HEK293 (cell line): ENCODE measurements at regions not wholly inside any gene's neighbourhood (a gene's known extent, or its start where the extent isn't known, plus 50 kb on each side); places are given as distances from the start of the nearest gene placed in this dataset.
A peak's percentile ranks its signal among the peaks of the same experiment; 100 is the strongest.

Experiments
- BCL11A ChIP-seq: fragments of 450-650 bp; formaldehyde crosslinking; IDR thresholded peaks from 2 replicates; pipeline ENCODE4 v1.5.1; 2016; ENCODE audit warnings: low read depth, missing biosample characterization, missing genetic modification characterization
- HOXA7 ChIP-seq: sonication (generic); formaldehyde crosslinking; IDR thresholded peaks from 2 replicates; pipeline ENCODE4 v1.8.1; 2022; ENCODE audit warnings: missing genetic modification reagents, borderline replicate concordance
- IKZF3 ChIP-seq: fragments of 450-650 bp; IDR thresholded peaks from 2 replicates; pipeline ENCODE4 v1.5.0; 2018; ENCODE audit warnings: missing biosample characterization, mild to moderate bottlenecking, missing genetic modification characterization, moderate library complexity
- KLF7 ChIP-seq: fragments of 450-650 bp; formaldehyde crosslinking; IDR thresholded peaks from 2 replicates; pipeline ENCODE4 v1.5.1; 2016; ENCODE audit warnings: missing biosample characterization, missing genetic modification characterization, borderline replicate concordance
- OSR2 ChIP-seq: fragments of 450-650 bp; formaldehyde crosslinking; IDR thresholded peaks from 2 replicates; pipeline ENCODE4 v1.5.1; 2016; ENCODE audit warnings: missing biosample characterization, missing genetic modification characterization
- SETDB1 ChIP-seq: IDR thresholded peaks from one replicate; pipeline ENCODE4 v1.6.1; 2017; ENCODE audit warnings: mild to moderate bottlenecking, low read length, moderate library complexity, mixed read lengths; ENCODE audit not compliant: insufficient read length
- WT1 ChIP-seq: fragments of 450-650 bp; formaldehyde crosslinking; IDR thresholded peaks from 2 replicates; pipeline ENCODE4 v1.5.1; 2016; ENCODE audit warnings: missing biosample characterization, missing genetic modification characterization
- ZBTB48 ChIP-seq: fragments of 450-650 bp; formaldehyde crosslinking; IDR thresholded peaks from 2 replicates; pipeline ENCODE4 v1.5.1; 2016; ENCODE audit warnings: missing biosample characterization, missing genetic modification characterization
- ZFP3 ChIP-seq: fragments of 450-650 bp; formaldehyde crosslinking; IDR thresholded peaks from 2 replicates; pipeline ENCODE4 v1.5.1; 2016; ENCODE audit warnings: low read depth, missing biosample characterization, missing genetic modification characterization
- ZNF114 ChIP-seq: fragments of 450-650 bp; formaldehyde crosslinking; IDR thresholded peaks from 2 replicates; pipeline ENCODE4 v1.5.0; 2017; ENCODE audit warnings: missing biosample characterization, missing genetic modification characterization
- ZNF140 ChIP-seq: fragments of 450-650 bp; formaldehyde crosslinking; IDR thresholded peaks from 2 replicates; pipeline ENCODE4 v1.5.1; 2016; ENCODE audit warnings: missing biosample characterization, missing genetic modification characterization
- ZNF324 ChIP-seq: fragments of 450-650 bp; formaldehyde crosslinking; IDR thresholded peaks from 2 replicates; pipeline ENCODE4 v1.5.1; 2016; ENCODE audit warnings: missing biosample characterization, missing genetic modification characterization
- ZNF366 ChIP-seq: fragments of 450-650 bp; formaldehyde crosslinking; conservative IDR thresholded peaks from 2 replicates; pipeline ENCODE4 v1.5.1; 2016; ENCODE audit warnings: missing biosample characterization, missing genetic modification characterization
- ZNF473 ChIP-seq: fragments of 450-650 bp; formaldehyde crosslinking; IDR thresholded peaks from 2 replicates; pipeline ENCODE4 v1.5.1; 2017; ENCODE audit warnings: missing biosample characterization, missing genetic modification characterization
- ZNF530 ChIP-seq: fragments of 450-650 bp; formaldehyde crosslinking; IDR thresholded peaks from 2 replicates; pipeline ENCODE4 v1.5.1; 2016; ENCODE audit warnings: low read depth, missing biosample characterization, missing genetic modification characterization
- ZNF561 ChIP-seq: fragments of 450-650 bp; IDR thresholded peaks from 2 replicates; pipeline ENCODE4 v1.5.1; 2018; ENCODE audit warnings: missing biosample characterization, missing genetic modification characterization, borderline replicate concordance
- ZNF660 ChIP-seq: fragments of 450-650 bp; IDR thresholded peaks from 2 replicates; pipeline ENCODE4 v1.5.1; 2018; ENCODE audit warnings: missing biosample characterization, mild to moderate bottlenecking, missing genetic modification characterization
- ZNF76 ChIP-seq: fragments of 450-650 bp; formaldehyde crosslinking; IDR thresholded peaks from 2 replicates; pipeline ENCODE4; 2016; ENCODE audit warnings: low read depth, missing biosample characterization, missing genetic modification characterization, borderline replicate concordance
- ZNF777 ChIP-seq: fragments of 450-650 bp; formaldehyde crosslinking; IDR thresholded peaks from 2 replicates; pipeline ENCODE4 v1.5.1; 2017; ENCODE audit warnings: missing biosample characterization, missing genetic modification characterization, borderline replicate concordance
- ZXDB ChIP-seq: fragments of 450-650 bp; formaldehyde crosslinking; IDR thresholded peaks from 2 replicates; pipeline ENCODE4 v1.5.1; 2016; ENCODE audit warnings: missing biosample characterization, missing genetic modification characterization
- TF ChIP-seq, protein P1 (sequence below): fragments of 450-650 bp; formaldehyde crosslinking; IDR thresholded peaks from 2 replicates; pipeline ENCODE4 v1.5.1; 2017; ENCODE audit warnings: missing biosample characterization, missing genetic modification characterization
- TF ChIP-seq, protein P2 (sequence below): fragments of 450-650 bp; formaldehyde crosslinking; IDR thresholded peaks from 2 replicates; pipeline ENCODE4 v1.5.1; 2016; ENCODE audit warnings: missing biosample characterization, missing genetic modification characterization
- TF ChIP-seq, protein P3 (sequence below): fragments of 450-650 bp; formaldehyde crosslinking; IDR thresholded peaks from 2 replicates; pipeline ENCODE4; 2016; ENCODE audit warnings: missing biosample characterization, missing genetic modification characterization
- TF ChIP-seq, protein P4 (sequence below): fragments of 450-650 bp; formaldehyde crosslinking; IDR thresholded peaks from 2 replicates; pipeline ENCODE4 v1.5.1; 2016; ENCODE audit warnings: missing biosample characterization, missing genetic modification characterization
- TF ChIP-seq, protein P5 (sequence below): fragments of 450-650 bp; formaldehyde crosslinking; IDR thresholded peaks from 2 replicates; pipeline ENCODE4 v1.5.1; 2016; ENCODE audit warnings: missing biosample characterization, missing genetic modification characterization
- TF ChIP-seq, protein P6 (sequence below): fragments of 450-650 bp; formaldehyde crosslinking; IDR thresholded peaks from 2 replicates; pipeline ENCODE4 v1.5.1; 2016; ENCODE audit warnings: missing biosample characterization, missing genetic modification characterization
- TF ChIP-seq, protein P7 (sequence below): fragments of 450-650 bp; formaldehyde crosslinking; IDR thresholded peaks from 2 replicates; pipeline ENCODE4 v1.5.1; 2017; ENCODE audit warnings: missing biosample characterization, missing genetic modification characterization

DNA sequence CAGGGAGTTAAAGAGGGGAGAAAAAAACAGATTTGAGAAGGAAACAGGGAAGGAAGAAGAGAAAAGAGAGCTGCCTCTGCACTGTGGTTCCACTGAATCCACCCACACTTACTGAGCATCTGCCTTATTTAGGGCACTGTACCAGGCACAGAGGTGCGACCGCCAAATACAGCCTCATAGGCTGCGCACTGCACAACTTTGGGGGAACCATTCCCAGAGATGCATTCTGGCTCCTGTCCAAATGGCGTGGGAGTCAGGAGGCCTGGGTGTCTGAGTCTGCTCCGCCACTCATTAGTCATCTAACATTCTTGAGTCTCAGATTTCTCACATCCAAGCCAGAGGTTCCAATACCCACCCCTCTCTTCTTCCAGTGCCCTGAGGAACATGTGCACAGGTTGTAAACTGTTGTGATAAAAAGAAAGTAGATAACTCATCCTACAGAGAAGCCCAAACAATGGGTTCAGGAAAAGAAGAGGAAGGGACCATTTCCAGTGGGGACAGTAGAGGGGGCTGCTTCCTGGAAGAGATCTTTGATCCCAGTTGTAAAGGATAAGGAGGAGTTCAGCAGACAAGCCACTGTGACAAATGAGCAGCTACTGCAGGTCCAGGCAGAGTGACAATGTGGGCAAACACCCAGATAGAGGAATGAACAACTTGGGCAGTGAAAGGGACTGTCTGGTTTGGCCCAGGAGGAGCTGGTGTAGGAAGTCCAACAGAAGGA lies 254.6 kb downstream of the UACA start (continued):
- TF ChIP-seq, protein P1, sequence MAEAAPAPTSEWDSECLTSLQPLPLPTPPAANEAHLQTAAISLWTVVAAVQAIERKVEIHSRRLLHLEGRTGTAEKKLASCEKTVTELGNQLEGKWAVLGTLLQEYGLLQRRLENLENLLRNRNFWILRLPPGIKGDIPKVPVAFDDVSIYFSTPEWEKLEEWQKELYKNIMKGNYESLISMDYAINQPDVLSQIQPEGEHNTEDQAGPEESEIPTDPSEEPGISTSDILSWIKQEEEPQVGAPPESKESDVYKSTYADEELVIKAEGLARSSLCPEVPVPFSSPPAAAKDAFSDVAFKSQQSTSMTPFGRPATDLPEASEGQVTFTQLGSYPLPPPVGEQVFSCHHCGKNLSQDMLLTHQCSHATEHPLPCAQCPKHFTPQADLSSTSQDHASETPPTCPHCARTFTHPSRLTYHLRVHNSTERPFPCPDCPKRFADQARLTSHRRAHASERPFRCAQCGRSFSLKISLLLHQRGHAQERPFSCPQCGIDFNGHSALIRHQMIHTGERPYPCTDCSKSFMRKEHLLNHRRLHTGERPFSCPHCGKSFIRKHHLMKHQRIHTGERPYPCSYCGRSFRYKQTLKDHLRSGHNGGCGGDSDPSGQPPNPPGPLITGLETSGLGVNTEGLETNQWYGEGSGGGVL, result peak; percentile 83
- TF ChIP-seq SETDB1 (peak; percentile 35), WT1 (tag by site-specific recombination) (peak; percentile 78), ZNF76 (no peak), ZNF777 (tag by site-specific recombination) (no peak), ZNF366 (tag by site-specific recombination) (peak; percentile 62), KLF7 (no peak), ZNF473 (tag by site-specific recombination) (no peak), OSR2 (peak; percentile 50; the same call in 1 of the 2 replicates), ZNF561 (tag by site-specific recombination) (no peak), ZNF660 (tag by site-specific recombination) (peak; percentile 69; the same call in 1 of the 2 replicates), HOXA7 (no peak), ZNF114 (tag by site-specific recombination) (no peak), ZBTB48 (tag by site-specific recombination) (peak; percentile 53), ZFP3 (tag by site-specific recombination) (peak; percentile 40; the same call in 1 of the 2 replicates), IKZF3 (tag by site-specific recombination) (no peak), ZXDB (tag by site-specific recombination) (peak; percentile 73), ZNF530 (tag by site-specific recombination) (no peak), ZNF324 (tag by site-specific recombination) (peak; percentile 90), BCL11A (tag by site-specific recombination) (peak; percentile 76; the same call in 1 of the 2 replicates), ZNF140 (tag by site-specific recombination) (no peak)
- TF ChIP-seq, protein P2, sequence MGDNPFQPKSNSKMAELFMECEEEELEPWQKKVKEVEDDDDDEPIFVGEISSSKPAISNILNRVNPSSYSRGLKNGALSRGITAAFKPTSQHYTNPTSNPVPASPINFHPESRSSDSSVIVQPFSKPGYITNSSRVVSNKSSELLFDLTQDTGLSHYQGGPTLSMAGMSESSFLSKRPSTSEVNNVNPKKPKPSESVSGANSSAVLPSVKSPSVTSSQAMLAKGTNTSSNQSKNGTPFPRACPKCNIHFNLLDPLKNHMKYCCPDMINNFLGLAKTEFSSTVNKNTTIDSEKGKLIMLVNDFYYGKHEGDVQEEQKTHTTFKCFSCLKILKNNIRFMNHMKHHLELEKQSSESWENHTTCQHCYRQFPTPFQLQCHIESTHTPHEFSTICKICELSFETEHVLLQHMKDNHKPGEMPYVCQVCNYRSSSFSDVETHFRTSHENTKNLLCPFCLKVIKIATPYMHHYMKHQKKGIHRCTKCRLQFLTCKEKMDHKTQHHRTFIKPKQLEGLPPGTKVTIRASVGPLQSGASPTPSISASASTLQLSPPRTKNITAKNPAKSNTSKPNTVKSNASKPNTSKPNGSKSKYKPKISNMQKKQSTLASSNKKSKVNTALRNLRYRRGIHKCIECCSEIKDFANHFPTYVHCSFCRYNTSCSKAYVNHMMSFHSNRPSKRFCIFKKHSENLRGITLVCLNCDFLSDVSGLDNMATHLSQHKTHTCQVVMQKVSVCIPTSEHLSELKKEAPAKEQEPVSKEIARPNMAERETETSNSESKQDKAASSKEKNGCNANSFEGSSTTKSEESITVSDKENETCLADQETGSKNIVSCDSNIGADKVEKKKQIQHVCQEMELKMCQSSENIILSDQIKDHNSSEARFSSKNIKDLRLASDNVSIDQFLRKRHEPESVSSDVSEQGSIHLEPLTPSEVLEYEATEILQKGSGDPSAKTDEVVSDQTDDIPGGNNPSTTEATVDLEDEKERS (tag by site-specific recombination), result peak; percentile 93
- TF ChIP-seq, protein P3, sequence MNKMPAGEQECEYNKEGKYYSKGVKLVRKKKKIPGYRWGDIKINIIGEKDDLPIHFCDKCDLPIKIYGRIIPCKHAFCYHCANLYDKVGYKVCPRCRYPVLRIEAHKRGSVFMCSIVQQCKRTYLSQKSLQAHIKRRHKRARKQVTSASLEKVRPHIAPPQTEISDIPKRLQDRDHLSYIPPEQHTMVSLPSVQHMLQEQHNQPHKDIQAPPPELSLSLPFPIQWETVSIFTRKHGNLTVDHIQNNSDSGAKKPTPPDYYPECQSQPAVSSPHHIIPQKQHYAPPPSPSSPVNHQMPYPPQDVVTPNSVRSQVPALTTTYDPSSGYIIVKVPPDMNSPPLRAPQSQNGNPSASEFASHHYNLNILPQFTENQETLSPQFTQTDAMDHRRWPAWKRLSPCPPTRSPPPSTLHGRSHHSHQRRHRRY (tag by site-specific recombination), result no peak
- TF ChIP-seq, protein P4, sequence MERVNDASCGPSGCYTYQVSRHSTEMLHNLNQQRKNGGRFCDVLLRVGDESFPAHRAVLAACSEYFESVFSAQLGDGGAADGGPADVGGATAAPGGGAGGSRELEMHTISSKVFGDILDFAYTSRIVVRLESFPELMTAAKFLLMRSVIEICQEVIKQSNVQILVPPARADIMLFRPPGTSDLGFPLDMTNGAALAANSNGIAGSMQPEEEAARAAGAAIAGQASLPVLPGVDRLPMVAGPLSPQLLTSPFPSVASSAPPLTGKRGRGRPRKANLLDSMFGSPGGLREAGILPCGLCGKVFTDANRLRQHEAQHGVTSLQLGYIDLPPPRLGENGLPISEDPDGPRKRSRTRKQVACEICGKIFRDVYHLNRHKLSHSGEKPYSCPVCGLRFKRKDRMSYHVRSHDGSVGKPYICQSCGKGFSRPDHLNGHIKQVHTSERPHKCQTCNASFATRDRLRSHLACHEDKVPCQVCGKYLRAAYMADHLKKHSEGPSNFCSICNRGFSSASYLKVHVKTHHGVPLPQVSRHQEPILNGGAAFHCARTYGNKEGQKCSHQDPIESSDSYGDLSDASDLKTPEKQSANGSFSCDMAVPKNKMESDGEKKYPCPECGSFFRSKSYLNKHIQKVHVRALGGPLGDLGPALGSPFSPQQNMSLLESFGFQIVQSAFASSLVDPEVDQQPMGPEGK (tag by site-specific recombination), result peak; percentile 43
- TF ChIP-seq, protein P5, sequence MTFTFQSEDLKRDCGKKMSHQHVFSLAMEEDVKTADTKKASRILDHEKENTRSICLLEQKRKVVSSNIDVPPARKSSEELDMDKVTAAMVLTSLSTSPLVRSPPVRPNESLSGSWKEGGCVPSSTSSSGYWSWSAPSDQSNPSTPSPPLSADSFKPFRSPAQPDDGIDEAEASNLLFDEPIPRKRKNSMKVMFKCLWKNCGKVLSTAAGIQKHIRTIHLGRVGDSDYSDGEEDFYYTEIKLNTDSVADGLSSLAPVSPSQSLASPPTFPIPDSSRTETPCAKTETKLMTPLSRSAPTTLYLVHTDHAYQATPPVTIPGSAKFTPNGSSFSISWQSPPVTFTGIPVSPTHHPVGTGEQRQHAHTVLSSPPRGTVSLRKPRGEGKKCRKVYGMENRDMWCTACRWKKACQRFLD (tag by site-specific recombination), result no peak
- TF ChIP-seq, protein P6, sequence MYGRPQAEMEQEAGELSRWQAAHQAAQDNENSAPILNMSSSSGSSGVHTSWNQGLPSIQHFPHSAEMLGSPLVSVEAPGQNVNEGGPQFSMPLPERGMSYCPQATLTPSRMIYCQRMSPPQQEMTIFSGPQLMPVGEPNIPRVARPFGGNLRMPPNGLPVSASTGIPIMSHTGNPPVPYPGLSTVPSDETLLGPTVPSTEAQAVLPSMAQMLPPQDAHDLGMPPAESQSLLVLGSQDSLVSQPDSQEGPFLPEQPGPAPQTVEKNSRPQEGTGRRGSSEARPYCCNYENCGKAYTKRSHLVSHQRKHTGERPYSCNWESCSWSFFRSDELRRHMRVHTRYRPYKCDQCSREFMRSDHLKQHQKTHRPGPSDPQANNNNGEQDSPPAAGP (tag by site-specific recombination), result peak; percentile 87
- TF ChIP-seq, protein P7, sequence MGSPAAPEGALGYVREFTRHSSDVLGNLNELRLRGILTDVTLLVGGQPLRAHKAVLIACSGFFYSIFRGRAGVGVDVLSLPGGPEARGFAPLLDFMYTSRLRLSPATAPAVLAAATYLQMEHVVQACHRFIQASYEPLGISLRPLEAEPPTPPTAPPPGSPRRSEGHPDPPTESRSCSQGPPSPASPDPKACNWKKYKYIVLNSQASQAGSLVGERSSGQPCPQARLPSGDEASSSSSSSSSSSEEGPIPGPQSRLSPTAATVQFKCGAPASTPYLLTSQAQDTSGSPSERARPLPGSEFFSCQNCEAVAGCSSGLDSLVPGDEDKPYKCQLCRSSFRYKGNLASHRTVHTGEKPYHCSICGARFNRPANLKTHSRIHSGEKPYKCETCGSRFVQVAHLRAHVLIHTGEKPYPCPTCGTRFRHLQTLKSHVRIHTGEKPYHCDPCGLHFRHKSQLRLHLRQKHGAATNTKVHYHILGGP (tag by site-specific recombination), result 0 out of 2 replicates have a peak, but pooled peaks have one; percentile 31
